Left cardiac atrium (tissue), 4 donors: ENCODE measurements at regions not wholly inside any gene's neighbourhood (a gene's known extent, or its start where the extent isn't known, plus 50 kb on each side); places are given as distances from the start of the nearest gene placed in this dataset.

Experiments
- ATAC-seq, 2 donors: fragments of 200-7000 bp; cut with Tn5 transposase; one replicate each; pipeline ENCODE4 v1.9.1; 2020; ENCODE audit warnings: mild to moderate bottlenecking in 2 of 2, moderate library complexity in 2 of 2
- DNase-seq: peaks from one replicate; pipeline ENCODE4 v3.0.0-alpha.2; 2020
- intact Hi-C, 2 donors: fragments of 100-400 bp; cut with DNase I; formaldehyde crosslinking; loops; one replicate each; pipeline versions ENCODE4 v1.14.1 to v1.15.1; 2022 to 2023
- donor health status: DM: no; HTN: yes; CAD: no.
- donor health status: DM: no; HTN: yes; CAD: no; lungs with severe emphysema.
- donor health status: DM: yes; HTN: yes; CAD: no.
- donor health status: Dilated cardiomyopathy.

DNA sequence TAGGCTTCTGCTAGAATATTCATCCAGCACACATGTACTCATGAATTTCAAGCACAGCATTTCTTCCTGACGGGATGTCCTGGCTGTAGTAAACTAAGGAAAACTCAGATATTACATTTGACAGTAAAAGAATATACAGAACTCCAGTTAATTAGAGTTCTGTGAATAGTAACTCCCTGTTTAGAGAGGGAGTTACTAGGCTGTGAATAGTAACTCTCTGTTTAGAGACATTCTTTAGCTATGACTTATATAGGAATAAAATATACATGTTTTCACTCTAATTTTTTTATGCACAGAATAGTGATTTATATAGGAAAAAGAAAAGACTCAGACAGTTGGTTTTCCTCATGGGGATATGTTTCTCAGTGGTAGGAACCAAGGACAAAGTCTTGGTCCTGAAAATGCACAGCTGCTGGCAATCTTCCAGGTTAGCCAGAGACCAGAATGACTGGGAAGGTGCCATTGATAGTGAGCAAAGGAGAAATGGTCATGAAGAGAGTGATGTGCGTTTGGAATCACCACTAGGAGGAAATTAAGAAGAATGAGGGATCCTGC is 480.7 kb upstream of the THBS1 start:
- DNase-seq (no peak), ATAC-seq (no peak)
- intact Hi-C loops = no loop called here

DNA sequence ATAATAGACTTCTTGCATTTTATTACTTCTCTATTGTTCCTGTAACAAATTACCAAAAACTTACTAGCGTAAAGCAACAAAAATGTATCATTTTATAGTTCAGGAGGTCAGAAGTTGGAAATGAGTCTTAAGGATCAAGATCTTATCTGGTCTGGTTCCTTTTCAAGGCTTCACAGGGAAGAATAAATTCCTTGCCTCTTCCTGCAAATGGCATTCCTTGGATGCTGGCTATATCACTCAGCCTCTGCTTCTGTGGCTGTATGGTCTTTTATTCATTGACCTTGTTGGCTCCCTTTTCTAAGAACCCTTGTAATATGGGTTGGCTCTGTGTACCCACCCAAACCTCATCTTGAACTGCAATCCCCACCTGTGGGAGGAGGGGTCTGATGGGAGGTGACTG is 478.4 kb upstream of the THBS1 start:
- ATAC-seq (no peak), DNase-seq (no peak)
- intact Hi-C loops = no loop called here

DNA sequence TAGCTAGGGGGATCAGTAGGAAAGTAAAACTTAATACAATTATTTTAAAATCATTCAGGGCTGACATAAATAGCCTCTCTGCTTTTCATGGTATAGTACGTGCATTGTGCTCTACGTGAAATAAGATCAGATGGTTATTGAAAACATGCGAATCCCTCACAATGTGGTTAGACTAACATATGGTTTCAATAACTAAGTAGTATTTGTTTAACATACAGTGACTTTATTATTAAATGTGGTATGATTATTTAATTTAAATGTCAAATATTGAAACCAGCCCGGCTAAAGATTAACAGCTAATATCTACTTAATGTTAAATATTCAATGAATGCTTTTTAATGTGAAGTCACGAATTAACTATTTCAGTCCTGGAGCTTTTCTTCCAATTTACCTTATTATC is 473.9 kb upstream of the THBS1 start:
- no peak for DNase-seq
- no peak for ATAC-seq
- intact Hi-C loops = no loop called here

DNA sequence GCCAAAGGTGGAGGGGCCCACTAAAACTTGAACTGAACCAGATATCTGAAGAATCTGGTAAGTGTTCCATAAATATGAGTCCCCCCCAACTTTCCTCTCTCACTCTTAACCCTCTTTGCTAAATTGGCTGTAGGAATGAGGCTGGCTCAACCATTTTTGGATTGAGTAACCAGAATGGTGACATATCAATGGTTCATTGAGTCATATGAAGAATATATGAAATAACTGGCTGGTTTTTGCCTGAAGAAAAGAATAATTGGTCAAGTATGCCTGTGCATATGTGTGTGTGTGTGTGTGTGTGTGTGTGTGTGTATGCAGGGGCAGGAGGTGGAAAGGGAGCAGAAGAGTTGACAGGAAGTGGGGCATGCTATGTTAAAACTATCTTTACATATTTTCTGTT is 472.9 kb upstream of the THBS1 start:
- ATAC-seq = no peak
- intact Hi-C loops = no loop called here

DNA sequence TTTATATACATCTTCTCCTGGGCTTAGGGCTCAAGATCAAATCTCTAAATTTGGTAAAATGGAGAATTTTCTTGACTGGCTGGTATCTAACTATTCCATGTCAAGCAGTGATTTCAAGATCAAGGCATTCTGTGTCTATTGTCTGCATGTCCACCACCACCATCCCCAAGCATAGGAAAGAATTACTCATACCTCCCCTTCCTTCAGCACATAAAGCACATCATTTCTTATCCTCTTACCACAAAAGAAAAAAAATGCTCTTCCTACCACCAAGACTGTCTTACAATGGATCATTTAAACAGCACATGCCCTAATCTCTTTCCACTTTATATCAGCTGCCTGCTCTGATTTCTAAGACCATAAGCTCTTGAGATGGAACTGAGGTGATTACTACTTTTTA is 470.5 kb upstream of the THBS1 start:
- intact Hi-C loops = no loop called here
- ATAC-seq (no peak), DNase-seq (no peak)

More for the DNA sequence above, 472.9 kb upstream of the THBS1 start:
- DNase-seq = no peak

DNA sequence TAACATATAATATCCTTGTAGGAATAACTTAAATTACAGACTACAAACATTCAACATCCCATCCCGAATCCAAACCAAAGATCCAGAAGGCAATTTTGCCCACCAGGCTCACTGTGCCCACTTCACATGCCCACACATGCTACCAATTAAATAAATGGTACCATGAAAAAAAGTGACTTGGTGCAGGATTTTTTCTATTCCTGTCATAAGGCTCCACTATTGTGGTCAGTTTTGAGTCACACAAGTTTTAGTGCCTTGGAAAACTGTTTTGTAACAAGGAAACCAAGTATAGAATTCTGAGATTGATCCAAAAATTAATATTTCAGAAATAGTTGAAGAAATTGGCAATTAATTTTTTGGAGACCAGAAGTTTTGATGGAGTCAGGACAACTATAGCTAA is 470.1 kb upstream of the THBS1 start:
- no peak for DNase-seq
- ATAC-seq = no peak
- intact Hi-C loops = no loop called here

DNA sequence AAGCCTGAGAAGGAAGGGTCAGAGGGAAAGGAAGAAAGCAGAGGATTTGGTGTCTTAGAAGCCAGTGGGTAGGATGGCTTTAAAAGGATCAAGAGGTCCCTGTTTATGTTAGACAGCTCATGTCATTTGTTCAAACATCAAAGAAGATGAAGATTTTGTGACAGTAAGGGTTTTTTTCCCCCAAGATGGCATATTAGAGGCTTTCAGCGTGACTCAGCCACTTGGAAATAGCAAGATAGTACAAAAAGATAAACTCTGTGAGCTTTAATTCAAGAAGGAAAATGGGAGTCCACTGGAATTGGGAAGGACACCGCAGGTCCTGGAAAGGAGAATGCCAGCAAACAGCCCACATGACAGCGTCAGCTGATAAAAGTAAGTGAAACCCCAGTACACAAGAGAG is 467.1 kb upstream of the THBS1 start:
- intact Hi-C loops = no loop called here
- ATAC-seq (no peak), DNase-seq (no peak)

DNA sequence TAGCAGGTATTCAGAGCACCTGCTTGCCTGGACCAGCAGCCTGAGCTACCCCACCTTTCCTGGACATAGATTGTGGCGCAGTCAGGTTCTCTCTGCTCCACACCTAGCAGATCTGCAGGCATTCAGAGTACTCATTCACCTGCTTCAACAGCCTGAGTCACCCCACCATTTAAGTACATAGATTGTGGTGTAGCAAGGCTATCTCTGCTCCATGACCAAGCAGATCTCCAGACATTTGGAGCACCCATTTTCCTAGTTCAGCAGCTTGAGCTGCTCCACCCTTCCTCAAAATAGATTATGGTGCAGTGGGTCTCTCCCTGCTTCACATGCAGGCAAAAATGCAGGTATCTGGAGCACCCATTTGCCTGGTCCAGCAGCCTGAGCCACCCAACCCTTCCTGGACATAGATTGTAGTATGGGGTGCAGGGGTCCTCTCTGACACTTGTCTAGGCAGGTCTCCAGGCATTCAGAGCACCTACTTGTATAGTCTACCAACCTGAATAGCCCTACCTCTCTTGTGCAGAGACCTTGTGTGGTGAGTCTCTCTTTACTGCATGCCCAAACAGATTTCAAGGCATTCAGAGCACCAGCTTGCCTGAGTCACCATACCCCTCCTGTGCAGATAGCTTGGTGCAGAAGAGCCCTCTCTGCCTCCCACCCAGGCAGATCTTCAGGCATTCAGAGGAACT is 466.0 kb upstream of the THBS1 start:
- DNase-seq (no peak), ATAC-seq (no peak)
- intact Hi-C loops = no loop called here

DNA sequence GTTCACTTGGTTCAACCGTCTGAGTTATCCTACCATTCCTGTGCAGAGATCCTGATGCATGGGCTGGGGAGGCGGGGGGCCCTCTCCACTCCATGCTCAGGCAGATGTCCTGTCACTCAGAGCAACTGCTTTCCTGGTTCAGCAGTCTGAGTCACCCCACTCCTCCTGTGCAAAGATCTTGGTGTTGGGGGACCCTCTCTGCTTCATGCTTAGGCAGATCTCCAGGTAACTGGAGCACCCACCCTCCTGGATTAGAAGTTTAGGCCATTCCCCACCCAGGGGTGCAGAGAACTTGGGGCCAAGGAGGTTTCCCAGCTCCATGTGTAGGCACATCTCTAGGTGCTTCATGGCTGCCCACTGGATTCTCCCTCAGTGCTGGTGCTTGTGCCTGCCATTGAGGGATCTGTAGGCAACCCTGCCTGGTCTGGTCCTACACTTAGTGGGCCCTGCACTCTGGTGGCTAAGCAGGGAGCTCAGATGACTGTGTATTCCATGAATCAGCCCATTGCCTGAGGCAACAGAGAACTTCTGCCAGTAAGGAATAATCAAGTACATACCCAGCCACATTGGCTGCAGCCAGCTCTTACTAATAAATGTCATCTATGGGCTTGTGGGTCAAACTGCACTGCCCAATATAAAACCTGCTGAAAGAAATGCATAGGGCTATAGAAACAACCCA is 465.4 kb upstream of the THBS1 start:
- ATAC-seq = no peak
- intact Hi-C loops = no loop called here
- DNase-seq = no peak

DNA sequence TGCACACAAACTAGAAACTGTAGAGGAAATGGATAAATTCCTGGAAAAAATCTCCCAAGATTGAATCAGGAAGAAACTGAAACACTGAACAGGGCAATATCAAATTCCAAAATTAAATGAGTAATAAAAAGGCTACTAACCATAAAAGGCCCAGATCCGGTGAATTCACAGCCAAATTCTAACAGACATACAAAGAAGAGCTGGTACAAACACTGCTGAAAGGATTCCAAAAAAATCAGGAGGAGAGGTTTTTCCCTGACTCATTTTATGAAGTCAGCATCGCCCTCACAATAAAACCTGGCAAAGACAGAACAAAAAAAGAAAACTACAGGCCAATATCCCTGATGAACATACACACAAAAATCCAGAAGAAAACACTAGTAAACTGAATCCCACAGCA is 462.4 kb upstream of the THBS1 start:
- intact Hi-C loops = no loop called here

DNA sequence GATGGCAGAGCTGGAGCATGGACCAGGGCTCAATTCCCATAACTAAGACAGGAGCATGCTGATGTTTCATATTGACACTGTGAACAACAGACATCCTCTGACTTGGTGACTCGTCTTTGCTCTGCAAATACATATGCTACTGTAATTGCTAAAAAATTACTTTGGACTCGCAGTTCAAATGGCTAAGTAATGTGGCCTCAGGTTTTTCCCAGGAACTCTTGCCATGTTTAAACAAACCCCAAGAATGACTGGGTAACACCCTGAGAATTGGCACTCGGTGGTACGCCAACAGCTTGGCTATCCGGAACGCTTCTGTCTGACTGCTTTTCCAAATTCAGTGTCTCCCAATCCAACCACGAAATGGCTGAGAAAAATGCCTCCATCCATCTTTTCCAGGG is 456.7 kb upstream of the THBS1 start:
- no peak for ATAC-seq
- intact Hi-C loops = no loop called here
- no peak for DNase-seq

More for the DNA sequence above, 462.4 kb upstream of the THBS1 start:
- DNase-seq = no peak
- ATAC-seq = peak in 1 of 2 donors; percentile 83

DNA sequence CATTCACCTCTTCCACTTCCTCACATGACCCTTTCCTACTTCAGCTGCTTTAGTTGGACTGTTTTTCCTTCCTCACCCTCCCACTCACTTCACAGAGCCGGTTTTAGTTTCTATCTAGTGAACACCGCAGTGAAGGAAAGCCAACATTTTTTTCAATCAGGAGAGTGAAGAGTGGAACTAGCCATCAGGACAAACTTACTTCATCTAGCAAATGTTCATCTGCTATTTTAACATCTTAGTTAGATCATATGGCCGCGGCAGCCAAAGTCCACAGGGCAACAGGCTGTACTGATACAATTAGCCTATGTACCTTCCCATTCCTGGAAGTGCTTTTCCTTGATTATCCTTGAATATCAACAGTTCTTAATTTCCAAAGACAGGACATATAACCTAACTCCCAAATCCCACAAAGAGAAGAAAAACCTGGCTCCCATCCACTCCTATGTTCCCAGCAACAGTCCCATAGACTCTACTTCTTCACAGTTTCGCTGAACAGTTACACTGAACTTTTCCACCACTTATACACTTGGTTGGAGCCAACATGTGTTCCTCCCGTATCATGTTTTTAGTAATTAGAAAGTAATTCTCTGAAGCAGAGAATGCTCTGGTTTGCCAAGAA is 456.2 kb upstream of the THBS1 start:
- DNase-seq (no peak), ATAC-seq (peak; percentile 23 to 41)
- intact Hi-C loops = no loop called here

DNA sequence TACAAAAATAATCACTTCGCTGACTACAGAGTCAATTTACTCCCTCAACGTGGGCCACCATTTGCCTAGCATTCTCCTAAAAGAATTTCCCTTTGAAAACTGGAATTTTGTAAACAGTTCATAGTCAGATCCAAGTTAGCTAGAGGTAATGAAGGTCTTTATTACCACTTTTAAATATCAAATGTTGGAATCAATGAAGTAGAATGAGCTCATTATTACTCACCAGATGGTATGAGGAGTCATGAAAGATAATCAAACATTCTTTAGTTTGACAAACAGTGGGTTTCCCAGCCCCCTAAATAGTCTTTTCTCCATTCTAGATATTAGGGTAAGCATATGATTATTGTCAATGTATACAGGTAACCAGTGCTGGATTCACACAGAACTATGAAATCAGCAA is 455.7 kb upstream of the THBS1 start:
- DNase-seq = no peak
- ATAC-seq = no peak
- intact Hi-C loops = no loop called here

DNA sequence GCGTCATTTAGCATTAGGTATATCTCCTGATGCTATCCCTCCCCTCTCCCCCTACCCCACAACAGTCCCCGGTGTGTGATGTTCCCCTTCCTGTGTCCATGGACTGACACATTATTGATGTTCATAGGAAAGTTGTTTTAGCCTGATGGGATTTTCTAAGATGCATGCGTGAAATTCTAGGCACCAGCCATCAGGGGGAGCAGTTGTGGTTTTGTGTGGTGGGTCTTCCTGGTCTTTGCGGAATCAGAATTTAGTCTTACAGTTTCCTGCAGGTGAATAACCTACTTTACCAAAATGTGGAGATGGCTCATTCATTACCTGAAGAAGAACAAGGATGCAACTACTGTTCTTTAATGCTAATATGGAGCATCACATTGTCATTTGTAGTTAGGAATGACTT is 455.0 kb upstream of the THBS1 start:
- ATAC-seq (no peak), DNase-seq (no peak)
- intact Hi-C loops = no loop called here

DNA sequence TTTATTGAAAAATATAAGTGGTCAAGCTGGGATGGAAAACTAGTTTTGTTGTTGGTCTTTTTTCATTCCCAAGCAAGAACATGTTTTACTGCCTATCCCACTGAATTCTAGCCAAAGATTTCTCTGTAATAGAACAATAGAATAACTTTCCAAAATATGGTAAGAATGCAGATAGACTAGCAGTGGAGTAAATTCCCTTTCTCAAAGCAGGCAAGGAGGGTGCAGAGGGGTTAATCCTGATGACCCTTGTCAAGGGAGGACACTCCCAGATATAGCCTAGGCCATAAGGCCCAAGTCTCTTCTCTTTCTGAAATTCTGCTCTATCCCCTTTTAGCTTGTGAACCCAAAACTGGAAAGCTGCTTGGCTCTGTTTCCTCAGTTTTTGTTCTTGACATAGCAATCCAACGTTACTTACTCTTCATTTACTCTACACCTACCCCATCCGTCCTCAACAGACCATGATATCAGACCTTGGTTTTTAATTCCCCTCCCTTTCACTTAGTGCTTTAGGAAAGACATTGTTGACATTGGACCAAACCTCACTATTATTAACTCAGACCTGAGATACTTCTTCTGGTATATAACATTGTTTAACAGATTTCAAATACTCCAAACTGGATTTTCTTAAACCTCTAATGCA is 453.6 kb upstream of the THBS1 start:
- no peak for ATAC-seq
- intact Hi-C loops = no loop called here

DNA sequence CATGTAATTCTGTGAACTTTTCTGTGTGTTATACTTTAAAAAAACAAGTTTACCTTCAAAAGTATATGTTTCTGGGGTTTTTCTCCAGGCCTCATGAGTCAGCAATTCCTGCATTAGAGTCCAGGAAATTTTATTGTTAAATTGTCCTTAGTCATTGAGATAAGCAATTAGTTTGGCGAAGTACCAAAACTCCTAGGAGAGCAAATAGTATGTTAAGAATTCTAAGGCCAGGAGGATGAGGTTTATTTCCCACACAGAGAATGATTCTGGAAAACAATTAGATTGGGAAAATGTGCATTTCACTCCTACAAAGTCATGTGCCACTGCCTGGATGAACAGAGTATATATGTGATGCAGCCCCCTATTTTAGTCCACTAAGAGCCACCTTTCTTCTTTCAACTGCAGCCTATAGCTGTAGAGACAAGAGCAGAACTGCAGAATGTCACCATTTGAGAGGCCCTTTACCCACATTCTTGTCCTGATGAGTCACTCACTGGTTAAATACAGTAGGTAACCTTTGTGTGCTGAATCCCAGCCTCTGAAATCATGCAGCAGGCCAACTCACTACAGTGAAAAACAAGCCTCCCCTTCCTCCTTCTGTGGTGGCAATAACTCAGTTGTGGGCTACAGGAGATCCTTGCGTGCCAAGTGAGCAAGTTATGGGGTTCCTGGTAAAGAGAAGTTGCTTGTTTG is 452.8 kb upstream of the THBS1 start:
- ATAC-seq = peak; percentile 34 to 43
- no peak for DNase-seq
- intact Hi-C loops = no loop called here

More for the DNA sequence above, 453.6 kb upstream of the THBS1 start:
- no peak for DNase-seq

DNA sequence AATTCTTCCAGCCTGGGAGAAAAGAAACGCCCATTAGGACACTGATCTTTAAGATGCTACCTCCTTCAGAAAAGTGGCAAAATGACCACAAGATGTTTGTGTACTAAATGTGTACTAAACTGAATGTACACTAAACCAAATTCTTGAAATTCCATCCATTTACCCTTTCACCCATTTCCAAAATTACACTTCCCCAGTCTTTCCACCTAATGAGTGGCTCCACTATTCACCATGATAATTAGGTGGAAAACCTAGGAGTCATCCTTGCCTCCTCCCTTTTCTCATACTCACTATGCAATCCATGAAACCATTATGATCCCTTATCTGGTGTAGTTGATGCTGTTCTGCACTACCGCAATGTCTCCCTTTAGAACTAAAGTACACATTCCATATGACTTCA is 452.1 kb upstream of the THBS1 start:
- DNase-seq = no peak
- no peak for ATAC-seq
- intact Hi-C loops = no loop called here

DNA sequence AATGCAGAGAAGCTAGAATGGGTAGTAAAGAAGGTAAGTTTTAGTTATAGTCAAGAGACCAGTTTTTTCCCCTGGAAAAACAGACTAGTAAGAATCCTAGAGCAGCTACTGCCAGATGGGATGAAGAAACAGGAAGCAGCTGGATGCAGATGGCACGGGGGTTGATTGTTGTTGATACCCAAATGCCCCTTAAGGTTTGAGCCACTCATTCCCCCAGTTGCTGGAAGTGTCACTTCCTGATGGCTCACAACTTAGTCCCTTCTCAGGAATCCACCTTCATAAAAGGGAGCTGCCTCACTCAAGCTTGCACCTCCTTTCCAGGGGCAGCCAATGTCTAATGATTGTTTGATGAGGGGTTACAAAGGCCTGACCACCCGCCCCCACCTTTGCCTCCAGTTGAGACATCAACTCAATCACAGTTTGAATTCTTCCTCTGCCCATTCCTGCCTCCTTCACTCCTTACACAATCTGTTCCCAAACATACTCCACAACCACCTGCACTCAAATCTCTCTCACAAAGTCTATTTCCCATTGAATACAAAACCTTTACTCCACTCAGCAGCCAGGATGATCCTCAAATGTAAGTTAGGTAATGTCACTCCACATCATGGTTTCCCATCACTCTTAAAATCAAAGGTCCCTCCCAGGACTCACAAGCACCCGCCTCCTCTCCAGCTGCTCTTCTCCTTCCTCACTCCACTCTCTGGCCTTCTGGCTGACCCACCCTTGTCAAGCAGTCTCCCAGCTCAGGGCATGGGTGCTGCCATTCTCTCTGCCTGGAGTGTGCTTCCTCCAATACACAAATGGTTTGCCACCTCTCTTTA is 450.1 kb upstream of the THBS1 start:
- intact Hi-C loops = no loop called here
- DNase-seq (no peak), ATAC-seq (no peak)

DNA sequence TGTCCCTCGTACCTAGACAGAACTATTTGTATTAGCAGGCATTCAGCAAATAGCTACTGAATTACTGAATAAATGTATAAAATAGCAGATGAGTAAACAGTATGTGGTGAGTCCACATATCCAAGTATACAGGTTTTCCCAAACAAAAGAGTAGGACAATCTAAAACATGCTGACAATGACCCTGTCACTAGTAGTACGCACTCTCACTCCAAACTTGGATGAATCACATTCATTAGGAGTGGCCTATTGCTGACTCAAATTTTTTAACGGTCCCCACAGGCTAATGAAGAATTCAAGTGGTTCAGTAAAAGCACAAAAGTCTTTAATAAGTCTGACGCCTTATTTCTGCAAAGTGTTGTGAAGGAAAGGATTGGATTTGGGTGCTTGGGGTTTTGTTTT is 449.3 kb upstream of the THBS1 start:
- ATAC-seq (no peak), DNase-seq (no peak)
- intact Hi-C loops = no loop called here
